ENCODE measurements at regions not wholly inside any gene's neighbourhood (a gene's known extent, or its start where the extent isn't known, plus 50 kb on each side); places are given as distances from the start of the nearest gene placed in this dataset.
A peak's percentile ranks its signal among the peaks of the same experiment; 100 is the strongest.

DNA sequence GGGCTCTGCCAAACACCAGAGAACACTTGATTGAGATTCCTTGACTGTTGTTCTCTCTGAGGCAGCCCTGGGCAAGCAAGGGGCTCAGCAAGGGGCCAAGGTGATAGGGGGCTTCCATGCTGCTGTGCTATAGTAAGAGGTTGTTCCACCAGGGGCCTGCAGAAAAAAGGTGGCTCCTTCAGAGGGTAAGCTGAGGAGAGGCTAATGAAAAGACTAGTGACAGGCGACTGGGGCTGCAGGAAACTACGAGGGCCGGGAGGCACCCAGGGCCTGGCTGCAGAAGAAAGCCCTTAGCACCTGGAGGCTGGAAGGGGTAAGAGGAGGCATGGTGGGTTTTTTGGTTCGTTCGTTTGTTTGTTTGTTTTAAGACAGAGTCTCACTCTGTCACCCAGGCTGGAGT is 88.0 kb upstream of the CTNNA1 start:
- no peak for DNase-seq

- DNase-seq = peak in 21 of 56 donors; percentile 20 to 75 (median 45)
These were observed 88.8 kb upstream of the CTNNA1 start for GRCh38 chr5:138664276-138664943.

DNA sequence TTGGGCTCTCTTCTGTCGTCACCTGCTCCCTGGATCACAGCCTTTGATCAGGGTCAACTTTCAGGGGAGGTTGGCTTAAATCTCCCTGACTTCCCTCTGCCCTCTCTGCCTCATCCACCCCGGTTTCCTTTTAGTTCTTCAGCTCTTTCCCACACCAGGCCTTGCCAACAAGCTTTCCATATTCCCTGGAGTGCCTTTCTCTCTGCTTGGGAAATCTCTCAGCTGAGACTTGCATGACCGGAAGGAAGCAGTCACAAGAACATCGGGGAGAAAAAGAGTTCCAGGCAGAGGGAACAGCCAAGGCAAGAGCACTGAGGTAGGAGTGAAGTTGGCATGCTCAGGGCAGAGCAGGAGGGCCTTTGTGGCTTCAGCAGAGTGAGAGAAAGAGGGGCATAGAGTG is 88.4 kb upstream of the HSPA9 start:
- DNase-seq = no peak

DNA sequence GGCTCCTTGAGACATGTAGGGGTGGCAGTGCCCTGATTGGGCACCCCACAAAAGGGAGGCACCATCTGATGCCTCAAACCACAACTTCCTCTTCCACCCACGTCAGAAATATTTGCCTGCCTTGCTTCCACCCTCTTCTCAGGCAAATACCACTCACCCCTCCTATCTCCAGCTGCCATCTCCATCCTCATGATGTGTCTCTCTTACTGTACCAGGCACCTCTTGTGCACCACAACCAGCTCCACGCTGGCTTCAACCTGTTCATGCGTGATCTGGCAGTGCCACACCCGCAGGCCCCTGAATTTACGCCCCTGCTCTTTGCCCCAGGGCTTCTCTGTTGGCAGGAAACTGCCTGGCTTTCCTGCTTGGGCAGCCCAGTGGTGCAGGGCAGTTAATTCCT is 87.8 kb upstream of the HSPA9 start:
- no peak for DNase-seq

- no peak for DNase-seq
These were observed 87.4 kb upstream of the HSPA9 start for GRCh38 chr5:138662599-138662998.

GRCh38 chr5:138661991-138662434 is 86.8 kb upstream of the HSPA9 start:
- no peak for DNase-seq

DNA sequence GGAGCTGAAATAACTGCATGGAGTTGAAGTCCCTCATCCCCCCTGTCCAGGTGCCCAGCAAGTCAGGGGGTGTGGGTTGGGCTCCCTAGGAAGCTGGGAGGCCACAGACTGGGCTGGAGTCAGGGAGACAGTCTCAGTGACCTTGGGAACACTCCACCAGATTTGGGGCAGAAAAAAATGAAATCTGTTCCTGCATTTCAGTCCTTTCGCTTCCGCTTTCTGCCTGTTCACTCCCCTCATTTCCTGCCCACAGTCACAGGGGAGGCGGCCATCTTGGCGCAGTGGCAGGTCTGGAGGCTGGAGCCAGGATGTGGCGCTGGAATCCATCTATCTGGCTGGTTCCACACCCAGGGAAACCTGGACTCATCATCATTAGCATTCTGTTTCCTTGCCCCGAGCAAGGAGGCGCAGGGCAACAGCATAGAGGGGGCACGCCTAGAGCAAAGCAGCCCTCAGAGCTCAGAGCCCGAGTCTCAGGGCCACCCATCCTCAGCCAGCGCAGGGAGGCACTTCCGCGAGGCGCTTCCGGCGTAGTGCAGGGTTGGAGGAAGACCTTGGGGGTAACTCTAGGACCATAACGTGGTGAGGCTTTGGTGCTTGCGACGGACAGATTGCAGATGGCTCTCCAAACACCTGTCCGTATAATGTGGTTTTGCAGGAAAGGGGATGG is 86.2 kb upstream of the HSPA9 start:
- no peak for DNase-seq

- DNase-seq = no peak
These were observed 84.9 kb upstream of the HSPA9 start for GRCh38 chr5:138660051-138660572.

GRCh38 chr5:138659561-138659960 is 84.4 kb upstream of the HSPA9 start:
- DNase-seq = no peak

DNA sequence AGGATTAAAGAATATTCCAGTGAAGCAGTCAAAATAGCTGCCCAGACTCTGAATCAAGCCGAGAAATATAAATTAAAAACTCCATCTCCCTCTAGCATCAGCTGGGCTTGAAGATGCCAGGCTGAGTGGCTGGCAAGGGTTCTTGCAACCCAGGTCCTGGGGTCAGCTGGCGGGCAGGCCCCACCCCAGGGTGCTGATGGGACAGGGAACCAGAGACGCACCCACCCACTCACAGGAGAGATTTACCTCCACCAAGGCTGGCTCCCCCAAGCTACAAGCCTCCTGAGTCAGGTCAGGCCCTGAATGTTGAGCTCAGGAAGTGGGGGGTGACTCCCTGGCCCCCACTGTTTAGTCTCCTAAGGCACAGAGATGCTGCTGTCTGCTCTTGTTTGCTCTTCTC is 83.9 kb upstream of the HSPA9 start:
- no peak for DNase-seq

DNA sequence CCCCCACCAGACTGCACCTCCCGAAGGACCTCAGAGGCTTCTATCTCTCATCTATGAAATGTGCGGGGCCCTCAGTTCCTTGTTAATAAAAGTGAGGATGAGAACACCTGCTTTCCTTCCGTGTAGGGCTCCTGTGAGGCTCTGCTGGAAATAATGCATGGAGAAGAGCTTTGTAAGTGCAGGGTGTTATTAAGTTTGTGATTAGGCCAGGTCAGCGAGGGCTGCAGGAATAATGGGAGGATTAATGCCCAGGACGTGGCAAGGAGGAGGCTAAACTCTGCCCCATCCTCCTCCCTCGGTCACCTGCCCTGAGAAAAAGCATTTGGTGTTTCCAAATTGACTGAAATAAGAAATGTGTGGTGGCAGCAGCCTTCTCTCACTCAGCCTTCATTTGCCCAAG is 83.5 kb upstream of the HSPA9 start:
- DNase-seq = no peak

GRCh38 chr5:138657360-138657759 is 82.2 kb upstream of the HSPA9 start:
- no peak for DNase-seq

GRCh38 chr5:138656916-138657315 is 81.7 kb upstream of the HSPA9 start:
- no peak for DNase-seq

DNA sequence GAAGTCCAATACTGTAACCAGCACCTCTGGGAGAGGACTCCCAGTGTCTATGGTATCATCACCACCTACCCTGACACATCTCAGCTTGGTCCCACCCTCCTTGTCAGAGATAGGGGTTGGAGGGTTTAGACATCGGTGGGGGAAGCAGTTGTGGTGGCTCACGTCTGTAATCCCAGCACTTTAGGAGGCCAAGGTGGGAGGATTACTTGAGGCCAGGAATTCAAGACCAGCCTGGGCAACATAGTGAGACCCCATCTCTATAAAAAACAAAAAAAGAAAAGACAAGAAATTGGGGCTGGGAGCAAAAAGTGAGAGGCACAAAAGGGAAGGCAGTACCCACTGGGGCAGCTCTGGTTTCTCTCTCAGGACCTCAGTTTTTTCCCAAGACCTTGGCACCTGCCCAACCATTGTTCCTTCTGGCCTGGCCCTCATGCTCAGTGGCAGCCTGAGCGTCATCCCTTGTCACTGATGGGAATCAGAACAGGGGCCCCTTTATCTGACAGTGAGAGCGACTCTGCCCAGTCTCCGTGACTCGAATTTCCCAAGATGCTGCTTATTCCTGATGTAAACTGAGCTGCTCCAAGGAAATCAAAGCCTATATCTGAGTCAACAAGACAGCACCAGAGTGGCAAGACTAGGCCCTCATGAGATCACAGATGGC is 80.5 kb upstream of the HSPA9 start:
- DNase-seq = peak in 54 of 56 donors; percentile 39 to 95 (median 84)

GRCh38 chr5:138654281-138654867 is 79.2 kb upstream of the HSPA9 start:
- peak in 3 of 56 donors; percentile 44 to 60 (median 50) for DNase-seq

- peak in 24 of 56 donors; percentile 18 to 58 (median 26) for DNase-seq
These were observed 78.3 kb upstream of the HSPA9 start for GRCh38 chr5:138653502-138653901.

GRCh38 chr5:138651767-138652117 is 76.5 kb upstream of the HSPA9 start:
- no peak for DNase-seq

DNA sequence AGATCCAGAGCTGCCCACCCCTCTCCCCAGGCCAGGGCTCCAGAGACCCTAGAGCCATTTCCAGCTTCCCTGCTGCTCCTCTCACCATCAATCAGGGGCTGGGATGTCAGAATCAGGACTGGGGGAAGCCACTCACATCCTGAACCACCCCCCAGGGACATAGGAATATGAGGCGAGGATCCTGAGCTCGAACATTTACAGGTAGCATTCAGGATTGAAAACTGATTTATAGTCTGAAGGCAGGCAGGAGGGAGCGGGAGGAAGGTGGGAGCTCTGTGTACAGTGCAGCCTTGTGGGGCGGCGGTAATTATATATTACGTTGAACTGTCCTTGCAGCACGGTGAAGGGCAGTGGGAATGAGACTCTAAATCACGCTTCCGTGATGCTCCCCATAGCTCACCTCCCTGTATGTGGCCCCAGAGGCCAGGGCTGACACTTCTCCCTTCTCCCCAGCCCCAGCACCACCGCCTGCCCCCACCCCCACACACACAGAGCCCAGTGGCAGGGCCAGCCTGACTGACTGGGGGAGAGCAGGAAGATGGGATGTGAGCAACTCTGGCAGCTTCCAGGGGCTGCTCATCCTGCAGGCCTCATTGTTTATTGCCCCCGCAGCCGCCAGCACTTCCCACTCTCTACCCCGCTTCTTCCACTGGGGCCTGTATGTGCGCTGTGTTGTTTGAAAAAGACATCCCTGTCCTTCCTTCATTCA is 76.0 kb upstream of the HSPA9 start:
- no peak for DNase-seq

DNA sequence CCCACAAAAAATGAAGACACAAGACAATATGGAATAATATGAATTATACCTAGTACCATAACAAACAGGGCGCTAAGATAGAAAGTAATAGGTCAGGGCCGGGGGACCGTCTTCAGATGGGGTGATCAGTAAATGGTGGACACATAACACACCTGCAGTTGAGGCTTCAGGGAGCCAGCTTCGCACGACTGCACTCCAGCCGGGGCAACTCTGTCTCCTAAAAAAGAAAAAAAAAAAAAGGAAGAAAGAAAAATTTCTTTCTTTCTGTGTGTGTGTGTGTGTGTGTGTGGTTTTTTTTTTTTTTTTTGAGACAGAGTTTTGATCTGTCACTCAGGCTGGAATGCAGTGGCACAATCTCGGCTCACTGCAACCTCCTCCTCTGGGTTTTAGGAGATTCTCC is 75.0 kb upstream of the HSPA9 start:
- no peak for DNase-seq

- DNase-seq = no peak
These were observed 74.6 kb upstream of the HSPA9 start for GRCh38 chr5:138649775-138650174.

GRCh38 chr5:138649316-138649720 is 74.1 kb upstream of the HSPA9 start:
- peak in 22 of 56 donors; percentile 22 to 49 (median 32) for DNase-seq

Data from nucleus accumbens (tissue), 56 donors.